CD4-positive, alpha-beta memory T cell (primary cell): ENCODE measurements at regions not wholly inside any gene's neighbourhood (a gene's known extent, or its start where the extent isn't known, plus 50 kb on each side); places are given as distances from the start of the nearest gene placed in this dataset.

Experiments used
- CTCF ChIA-PET: fragments of 350-600 bp; sonication (Branson Sonifier 250); formaldehyde crosslinking; loops from one replicate; lab custom pipeline; 2021; ENCODE audit warnings: inconsistent platforms; ENCODE audit not compliant: partially characterized antibody; lab: Charles Lee
- POLR2A ChIA-PET: fragments of 350-600 bp; sonication (Branson Sonifier 250); formaldehyde crosslinking; loops from one replicate; lab custom pipeline; 2021; ENCODE audit not compliant: partially characterized antibody; lab: Charles Lee
- DNase-seq, 5 donors: peaks; one replicate each; pipeline versions ENCODE4 v3.0.0 to v3.0.0-alpha.2; 2020 to 2022; ENCODE audit warnings: mixed read lengths in 1 of 5
- H3K27ac ChIP-seq: one replicate; pipeline ENCODE4 v1.7.0; 2013; ENCODE audit warnings: low read depth, low read length
- H3K27me3 ChIP-seq: 2 replicates; pipeline ENCODE4 v1.7.0; 2013; ENCODE audit warnings: mild to moderate bottlenecking, low read length, moderate library complexity; ENCODE audit not compliant: insufficient read depth
- H3K36me3 ChIP-seq: 2 replicates; pipeline ENCODE4 v1.7.0; 2013; ENCODE audit warnings: mild to moderate bottlenecking, low read length, moderate library complexity; ENCODE audit not compliant: insufficient read depth
- H3K4me1 ChIP-seq: 2 replicates; pipeline ENCODE4 v1.7.0; 2013; ENCODE audit warnings: mild to moderate bottlenecking, low read length, moderate library complexity; ENCODE audit not compliant: insufficient read depth
- H3K4me3 ChIP-seq, 2 donors: one replicate each; pipeline ENCODE4 v1.7.0; 2013; ENCODE audit warnings: low read length in 2 of 2, mild to moderate bottlenecking in 1 of 2
- H3K9me3 ChIP-seq, 2 donors: one replicate each; pipeline ENCODE4 v1.7.0; 2013; ENCODE audit warnings: low read length in 2 of 2, control low read depth in 1 of 2; ENCODE audit not compliant: control insufficient read depth in 1 of 2
- H3K27ac Mint-ChIP-seq, 7 donors: one replicate each; pipeline ENCODE4 v1.8.0; 2020 to 2021; ENCODE audit warnings: mixed read lengths in 7 of 7, mild to moderate bottlenecking in 6 of 7, inconsistent platforms in 3 of 7, moderate library complexity in 3 of 7
- H3K27me3 Mint-ChIP-seq, 2 donors: one replicate each; pipeline ENCODE4 v1.8.0; 2020 to 2021; ENCODE audit warnings: mixed read lengths in 2 of 2
- H3K36me3 Mint-ChIP-seq, 2 donors: one replicate each; pipeline ENCODE4 v1.8.0; 2020 to 2021; ENCODE audit warnings: mixed read lengths in 2 of 2, inconsistent platforms in 1 of 2, mild to moderate bottlenecking in 1 of 2
- H3K4me1 Mint-ChIP-seq, 4 donors: one replicate each; pipeline ENCODE4 v1.8.0; 2020 to 2021; ENCODE audit warnings: mixed read lengths in 4 of 4, mild to moderate bottlenecking in 1 of 4
- H3K4me3 Mint-ChIP-seq, 8 donors: one replicate each; pipeline ENCODE4 v1.8.0; 2020 to 2021; ENCODE audit warnings: mixed read lengths in 8 of 8, mild to moderate bottlenecking in 7 of 8, moderate library complexity in 6 of 8, inconsistent platforms in 3 of 8
- H3K9me3 Mint-ChIP-seq, 8 donors: one replicate each; pipeline ENCODE4 v1.8.0; 2020 to 2021; ENCODE audit warnings: mixed read lengths in 8 of 8, mild to moderate bottlenecking in 5 of 8, inconsistent platforms in 3 of 8, moderate library complexity in 1 of 8
- intact Hi-C: fragments of 100-400 bp; cut with micrococcal nuclease; formaldehyde crosslinking; loops from one replicate; pipeline ENCODE4 v1.15.1; 2023

DNA sequence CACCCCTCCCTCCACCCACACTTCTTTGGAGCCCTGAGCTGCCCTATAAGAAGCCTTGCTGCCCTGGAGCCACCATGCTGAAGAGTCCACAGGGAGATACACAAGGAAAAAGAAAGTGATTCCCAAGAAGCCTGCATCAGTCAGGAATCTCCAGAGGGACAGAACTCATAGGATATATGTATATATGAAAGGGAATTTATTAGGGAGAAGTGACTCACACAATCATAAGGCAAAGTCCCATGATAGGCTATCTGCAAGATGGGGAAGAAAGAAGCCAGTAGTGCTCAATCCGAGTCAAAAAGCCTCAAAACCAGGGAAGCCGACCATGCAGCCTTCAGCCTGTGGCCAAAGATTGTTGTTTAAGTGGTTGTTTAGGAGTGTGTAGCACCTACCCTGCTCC is 87.9 kb downstream of the TMEM114 start:
- Mint-ChIP-seq H3K27ac (no peak overlapping the region), H3K36me3 (no peaks in the 10 kb centered on the region), H3K4me3 (no peak overlapping the region), H3K27me3 (peaks cover 6 to 9% of the 10 kb centered on the region in 2 donors), H3K4me1 (no peaks in the 10 kb centered on the region), H3K9me3 (peaks cover 0 to 12% (median 4%) of the 10 kb centered on the region in 8 donors)
- Histone ChIP-seq H3K9me3 (no peaks in the 10 kb centered on the region), H3K4me3 (no peak overlapping the region), H3K36me3 (no peaks in the 10 kb centered on the region), H3K27me3 (no peaks in the 10 kb centered on the region), H3K4me1 (no peaks in the 10 kb centered on the region), H3K27ac (no peak overlapping the region)
- DNase-seq: no peak
- intact Hi-C loops: no loop called here
- ChIA-PET POLR2A (no interaction called here), CTCF (no interaction called here)

GRCh38 chr16:8500351-8500750 is 90.0 kb downstream of the TMEM114 start:
- no peak overlapping the region for H3K4me3 Mint-ChIP-seq
- H3K27me3 ChIP-seq: no peaks in the 10 kb centered on the region
- no peaks in the 10 kb centered on the region for H3K9me3 ChIP-seq
- no peak for DNase-seq
- peaks cover 0 to 13% (median 3%) of the 10 kb centered on the region in 8 donors for H3K9me3 Mint-ChIP-seq
- H3K36me3 ChIP-seq: no peaks in the 10 kb centered on the region
- no peaks in the 10 kb centered on the region for H3K4me1 Mint-ChIP-seq
- H3K4me3 ChIP-seq: no peak overlapping the region
- H3K4me1 ChIP-seq: no peaks in the 10 kb centered on the region
- intact Hi-C loops: no loop called here
- H3K27ac Mint-ChIP-seq: no peak overlapping the region
- POLR2A ChIA-PET: no interaction called here
- no peaks in the 10 kb centered on the region for H3K36me3 Mint-ChIP-seq
- no peak overlapping the region for H3K27ac ChIP-seq
- CTCF ChIA-PET: no interaction called here
- peaks cover 0 to 5% of the 10 kb centered on the region in 2 donors for H3K27me3 Mint-ChIP-seq

DNA sequence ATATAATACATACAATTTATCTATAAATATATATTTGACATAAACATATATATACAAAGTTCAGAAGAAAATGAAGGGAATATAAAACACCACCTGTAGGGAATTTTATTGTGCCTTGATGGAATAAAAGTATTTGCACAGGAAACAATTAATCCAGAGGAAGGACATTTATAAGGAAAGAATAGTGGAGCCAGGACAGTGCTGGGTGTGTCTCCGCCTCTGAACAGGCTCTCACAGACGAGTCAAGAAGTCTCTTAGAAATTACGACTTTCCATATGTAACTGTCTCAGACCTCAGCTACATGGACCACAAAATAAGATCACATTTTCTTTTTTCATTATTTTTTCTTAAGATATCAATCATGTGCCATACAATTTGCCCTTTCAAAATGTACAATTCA is 93.9 kb downstream of the TMEM114 start:
- Mint-ChIP-seq H3K4me3 (no peak overlapping the region), H3K4me1 (no peaks in the 10 kb centered on the region), H3K36me3 (no peaks in the 10 kb centered on the region), H3K27ac (no peak overlapping the region), H3K9me3 (peaks cover 0 to 8% (median under 1%) of the 10 kb centered on the region in 8 donors), H3K27me3 (peaks cover 3% of the 10 kb centered on the region in 2 donors)
- no peaks in the 10 kb centered on the region for H3K9me3 ChIP-seq
- H3K4me1 ChIP-seq: no peaks in the 10 kb centered on the region
- intact Hi-C loops: no loop called here
- CTCF ChIA-PET: no interaction called here
- no peak for DNase-seq
- H3K27me3 ChIP-seq: no peaks in the 10 kb centered on the region
- POLR2A ChIA-PET: no interaction called here
- no peak overlapping the region for H3K27ac ChIP-seq
- no peaks in the 10 kb centered on the region for H3K36me3 ChIP-seq
- no peak overlapping the region for H3K4me3 ChIP-seq

GRCh38 chr16:8493972-8494371 is 96.3 kb downstream of the TMEM114 start:
- Mint-ChIP-seq H3K4me1 (no peaks in the 10 kb centered on the region), H3K4me3 (no peak overlapping the region), H3K36me3 (no peaks in the 10 kb centered on the region), H3K27me3 (peaks cover 1 to 3% of the 10 kb centered on the region in 2 donors), H3K27ac (no peak overlapping the region), H3K9me3 (peaks cover 0 to 8% (median under 1%) of the 10 kb centered on the region in 8 donors)
- no peak for DNase-seq
- POLR2A ChIA-PET: no interaction called here
- Histone ChIP-seq H3K36me3 (no peaks in the 10 kb centered on the region), H3K27ac (no peak overlapping the region), H3K4me3 (no peak overlapping the region), H3K27me3 (no peaks in the 10 kb centered on the region), H3K9me3 (no peaks in the 10 kb centered on the region), H3K4me1 (no peaks in the 10 kb centered on the region)
- intact Hi-C loops: no loop called here
- CTCF ChIA-PET: no interaction called here

DNA sequence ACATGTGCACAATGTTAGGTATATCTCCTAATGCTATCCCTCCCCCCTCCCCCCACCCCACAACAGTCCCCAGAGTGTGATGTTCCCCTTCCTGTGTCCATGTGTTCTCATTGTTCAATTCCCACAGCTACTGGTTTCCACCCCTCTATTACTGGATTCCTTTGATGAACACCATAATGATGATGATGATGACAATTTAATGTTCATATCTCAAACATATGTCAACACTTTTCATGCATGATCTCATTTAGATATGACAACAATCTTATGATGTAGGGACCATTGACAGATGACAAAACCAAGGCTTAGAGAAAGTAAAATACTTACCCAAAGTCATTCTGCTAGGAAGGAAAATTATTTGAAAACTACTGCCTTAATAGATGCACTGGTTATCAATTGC is 97.6 kb downstream of the TMEM114 start:
- H3K4me3 Mint-ChIP-seq: no peak overlapping the region
- POLR2A ChIA-PET: no interaction called here

DNA sequence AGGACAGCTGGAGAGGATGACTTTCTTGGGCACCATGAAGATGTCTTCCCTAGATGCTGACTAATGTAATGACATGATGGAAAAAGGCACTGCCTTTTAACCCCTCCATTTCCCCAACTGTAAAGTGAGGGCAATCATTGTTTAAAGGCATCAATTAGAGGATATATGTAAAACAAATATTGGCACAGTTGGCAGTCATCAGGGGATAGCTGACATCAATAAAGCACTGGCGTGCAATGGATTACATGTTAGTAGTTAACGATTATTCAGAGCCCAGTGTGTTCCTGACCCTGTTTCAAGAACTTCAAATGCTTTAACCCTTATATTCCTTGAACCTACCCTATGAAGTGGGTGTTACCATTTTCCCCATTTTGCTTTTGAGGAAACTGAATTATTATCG is 100.7 kb downstream of the TMEM114 start:
- Histone ChIP-seq H3K27ac (no peak overlapping the region), H3K9me3 (no peaks in the 10 kb centered on the region), H3K27me3 (no peaks in the 10 kb centered on the region), H3K4me3 (no peak overlapping the region), H3K4me1 (no peaks in the 10 kb centered on the region), H3K36me3 (no peaks in the 10 kb centered on the region)
- no peak for DNase-seq
- ChIA-PET CTCF (no interaction called here), POLR2A (no interaction called here)
- Mint-ChIP-seq H3K36me3 (no peaks in the 10 kb centered on the region), H3K27me3 (peaks cover 0 to 3% of the 10 kb centered on the region in 2 donors), H3K27ac (no peak overlapping the region), H3K4me1 (no peaks in the 10 kb centered on the region), H3K9me3 (peaks cover 0 to 5% (median 0%) of the 10 kb centered on the region in 8 donors), H3K4me3 (no peak overlapping the region)
- intact Hi-C loops: no loop called here

More for the DNA sequence above, 97.6 kb downstream of the TMEM114 start:
- Mint-ChIP-seq H3K36me3 (no peaks in the 10 kb centered on the region), H3K9me3 (peaks cover 0 to 4% (median under 1%) of the 10 kb centered on the region in 8 donors), H3K27ac (no peak overlapping the region), H3K4me1 (no peaks in the 10 kb centered on the region), H3K27me3 (peaks cover 1 to 3% of the 10 kb centered on the region in 2 donors)
- Histone ChIP-seq H3K27ac (no peak overlapping the region), H3K4me3 (no peak overlapping the region), H3K36me3 (no peaks in the 10 kb centered on the region), H3K27me3 (no peaks in the 10 kb centered on the region), H3K4me1 (no peaks in the 10 kb centered on the region), H3K9me3 (no peaks in the 10 kb centered on the region)
- CTCF ChIA-PET: no interaction called here
- intact Hi-C loops: no loop called here
- DNase-seq: no peak

DNA sequence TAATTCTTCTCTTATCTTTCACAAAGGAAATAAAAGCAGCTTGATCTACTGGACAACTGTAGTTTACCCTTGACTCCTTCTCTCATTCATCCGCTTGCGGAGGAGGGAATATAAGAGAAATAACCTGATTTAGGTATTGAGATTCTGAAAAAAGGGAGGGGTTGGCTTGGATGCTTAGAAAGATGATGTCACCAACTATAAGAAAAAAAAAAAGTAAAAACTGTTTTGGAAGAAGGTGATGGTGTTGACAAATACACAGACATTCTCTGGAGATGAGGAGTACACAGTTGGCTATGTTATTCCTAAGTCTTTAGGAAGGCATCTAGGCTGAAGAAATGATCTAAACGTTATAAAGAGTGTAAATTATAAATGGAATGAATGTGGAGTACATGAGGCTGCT is 103.3 kb downstream of the TMEM114 start:
- no peak overlapping the region for H3K4me3 Mint-ChIP-seq
- intact Hi-C loops: no loop called here
- H3K36me3 ChIP-seq: no peaks in the 10 kb centered on the region
- H3K9me3 Mint-ChIP-seq: peaks cover 0 to 5% (median 0%) of the 10 kb centered on the region in 8 donors
- ChIA-PET POLR2A (no interaction called here), CTCF (interaction anchor here (0.7 kb wide), 1 partner anchor 36 kb away, joined by 3 read pairs; no protein-coding TSS in a partner anchor)
- no peak overlapping the region for H3K27ac Mint-ChIP-seq
- no peak overlapping the region for H3K4me3 ChIP-seq
- DNase-seq: no peak
- peaks cover 0 to 1% of the 10 kb centered on the region in 2 donors for H3K27me3 Mint-ChIP-seq
- H3K27ac ChIP-seq: no peak overlapping the region
- H3K9me3 ChIP-seq: no peaks in the 10 kb centered on the region
- no peaks in the 10 kb centered on the region for H3K4me1 ChIP-seq
- no peaks in the 10 kb centered on the region for H3K4me1 Mint-ChIP-seq
- H3K36me3 Mint-ChIP-seq: no peaks in the 10 kb centered on the region
- no peaks in the 10 kb centered on the region for H3K27me3 ChIP-seq

DNA sequence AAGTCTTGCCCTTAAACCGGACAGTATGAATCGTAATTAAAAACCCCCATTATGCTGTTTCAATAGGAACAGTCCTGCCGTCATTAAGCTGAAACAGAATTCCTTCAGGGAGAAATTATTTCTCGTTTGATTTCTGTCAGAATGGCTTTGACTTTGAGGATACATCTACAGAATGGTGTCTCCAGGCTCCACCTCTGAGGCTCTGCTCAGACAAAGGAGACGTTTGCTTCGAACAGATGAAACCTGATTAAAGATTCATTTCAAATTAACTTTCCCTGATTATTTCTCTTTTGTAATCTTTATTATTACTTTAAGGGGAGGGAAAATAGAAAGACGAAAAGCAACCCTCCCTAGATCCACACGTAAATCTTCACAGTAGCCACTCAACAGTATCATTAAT is 106.9 kb downstream of the TMEM114 start:
- Mint-ChIP-seq H3K4me1 (no peaks in the 10 kb centered on the region), H3K4me3 (no peak overlapping the region), H3K27me3 (peaks cover 0 to 1% of the 10 kb centered on the region in 2 donors), H3K36me3 (no peaks in the 10 kb centered on the region), H3K27ac (no peak overlapping the region), H3K9me3 (peaks cover 0 to 5% (median 0%) of the 10 kb centered on the region in 8 donors)
- no peaks in the 10 kb centered on the region for H3K9me3 ChIP-seq
- H3K36me3 ChIP-seq: no peaks in the 10 kb centered on the region
- H3K4me1 ChIP-seq: no peaks in the 10 kb centered on the region
- H3K27ac ChIP-seq: no peak overlapping the region
- intact Hi-C loops: no loop called here
- ChIA-PET CTCF (no interaction called here), POLR2A (no interaction called here)
- H3K27me3 ChIP-seq: no peaks in the 10 kb centered on the region
- no peak for DNase-seq
- H3K4me3 ChIP-seq: no peak overlapping the region
